GM18951 (cell line): ENCODE measurements at regions not wholly inside any gene's neighbourhood (a gene's known extent, or its start where the extent isn't known, plus 50 kb on each side); places are given as distances from the start of the nearest gene placed in this dataset.
"Not testable (repeated sequence)": the region's sequence is repeated elsewhere in the genome, so short reads cannot be mapped to it uniquely, and the experiment has no call there.

Experiments
- POLR2A ChIP-seq: IDR thresholded peaks from 4 replicates; pipeline ENCODE4 v1.6.1; 2011; ENCODE audit warnings: mild to moderate bottlenecking; ENCODE audit not compliant: insufficient read length, insufficient read depth; ENCODE audit errors: extremely low read depth
- in situ Hi-C: fragments of 300-500 bp; cut with MboI; formaldehyde crosslinking; loops from one replicate; pipeline ENCODE4 v1.12.0; 2022; ENCODE audit warnings: low sequenced_read_pairs, mixed read lengths, inconsistent platforms; ENCODE audit not compliant: unreplicated experiment

GRCh38 chr6:37078814-37079213 lies 73.4 kb downstream of the FGD2 start:
- in situ Hi-C loops: no loop called here
- no peak for TF ChIP-seq POLR2A

DNA sequence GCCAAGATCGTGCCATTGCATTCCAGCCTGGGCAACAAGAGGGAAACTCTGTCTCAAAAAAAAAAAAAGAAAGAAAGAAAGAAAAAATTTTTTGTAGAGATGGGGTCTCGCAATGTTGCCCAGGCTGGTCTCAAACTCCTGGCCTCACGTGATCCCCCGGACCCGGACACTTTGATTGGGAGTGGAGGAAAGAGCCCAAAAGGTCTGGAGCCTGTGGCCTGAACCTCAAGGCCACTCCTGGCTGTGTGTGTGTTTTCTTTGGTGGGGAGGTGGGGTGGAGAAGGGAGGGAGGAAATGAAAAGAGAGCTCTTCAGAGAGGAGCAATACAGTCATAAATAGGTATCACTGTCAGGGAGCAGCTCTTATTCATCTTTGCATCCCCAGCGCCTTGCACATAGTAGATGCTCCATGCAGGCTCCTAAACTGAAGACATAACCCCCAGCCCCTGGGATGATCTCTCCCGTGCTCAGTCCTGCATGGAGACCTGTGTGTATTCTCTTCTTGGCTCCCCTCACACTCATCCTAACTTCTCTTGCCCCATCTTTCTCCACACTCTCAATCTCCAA lies 75.7 kb downstream of the FGD2 start:
- in situ Hi-C loops: no loop called here
- no peak for TF ChIP-seq POLR2A

- no peak for TF ChIP-seq POLR2A
- in situ Hi-C loops: no loop called here
These were observed 77.1 kb downstream of the FGD2 start for GRCh38 chr6:37082390-37083130.

DNA sequence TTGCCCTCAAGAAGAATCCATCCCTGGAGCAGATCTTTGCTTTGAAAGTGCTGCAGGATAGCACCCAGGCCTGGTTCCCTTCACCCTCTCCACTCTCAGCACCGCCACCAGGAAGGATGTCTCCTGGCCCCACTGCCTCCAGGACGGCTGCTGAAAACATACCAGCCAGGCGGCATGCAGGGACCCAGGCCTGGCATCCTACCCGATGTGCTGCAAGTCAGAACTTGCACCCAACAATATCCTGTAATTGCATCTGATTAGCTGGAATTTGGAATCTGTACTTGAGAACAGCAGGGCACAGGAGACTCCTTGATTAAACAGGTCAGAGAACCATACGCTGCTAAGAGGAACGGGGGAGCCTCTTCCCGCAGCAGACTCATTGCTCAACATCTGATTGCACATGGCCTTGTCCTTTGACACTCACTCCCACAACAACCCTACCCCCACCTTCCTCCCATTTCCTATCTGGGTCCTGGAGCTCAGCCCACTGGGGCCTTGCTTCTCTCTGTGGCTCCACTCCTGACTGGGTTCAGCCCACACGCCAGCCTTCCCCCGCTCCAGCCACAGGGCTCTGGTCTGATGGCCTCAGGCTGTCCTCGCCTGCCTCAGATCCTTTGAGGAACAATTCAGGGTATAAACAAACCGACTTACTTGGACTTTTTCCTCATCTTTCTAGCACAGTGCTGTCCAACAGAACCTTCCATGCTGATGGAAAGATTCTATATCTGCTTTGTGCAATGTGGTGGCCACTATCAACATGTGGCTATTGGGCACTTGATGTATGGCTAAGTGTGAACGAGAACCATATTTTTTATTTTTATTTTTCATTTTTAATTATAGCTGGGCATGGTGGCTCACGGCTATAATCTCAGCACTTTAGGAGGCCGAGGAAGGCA lies 78.0 kb downstream of the FGD2 start:
- in situ Hi-C loops: no loop called here
- no peak for TF ChIP-seq POLR2A

DNA sequence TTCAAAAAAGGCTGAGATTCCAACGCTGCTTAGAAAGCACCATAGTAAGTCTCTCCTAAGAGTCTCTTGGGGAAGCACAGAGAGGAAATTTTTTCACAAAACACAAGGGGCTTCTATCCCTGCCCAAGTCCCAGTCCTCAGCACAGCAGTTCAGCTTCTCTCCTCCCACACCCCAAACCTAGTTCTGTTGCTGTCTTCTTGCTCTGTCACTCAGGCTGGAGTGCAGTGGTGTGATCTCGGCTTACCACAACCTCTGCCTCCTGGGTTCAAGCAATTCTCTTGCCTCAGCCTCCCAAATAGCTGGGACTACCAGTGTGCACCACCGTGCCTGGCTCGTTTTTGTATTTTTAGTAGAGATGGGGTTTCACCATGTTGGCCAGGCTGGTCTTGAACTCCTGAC lies 79.2 kb downstream of the FGD2 start:
- in situ Hi-C loops: not testable (repeated sequence)

DNA sequence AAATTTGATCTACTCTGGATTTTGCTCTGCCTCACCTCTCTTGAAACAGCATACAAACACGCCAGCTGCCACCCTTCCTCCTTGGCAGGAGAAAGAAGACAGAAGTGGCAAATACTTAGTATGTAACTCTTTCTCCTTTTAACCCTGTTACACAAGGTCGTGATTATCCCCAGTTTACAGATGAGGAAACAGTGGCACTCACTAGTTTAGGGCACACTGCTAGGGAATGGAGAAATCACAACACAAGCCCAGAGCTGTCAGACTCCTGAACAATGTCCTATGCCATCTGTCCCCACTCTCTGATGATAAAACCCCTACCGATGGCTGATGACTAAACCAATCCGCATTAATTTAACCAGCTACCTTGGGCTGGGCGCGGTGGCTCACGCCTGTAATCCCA lies 79.7 kb downstream of the FGD2 start:
- in situ Hi-C loops: no loop called here
- no peak for TF ChIP-seq POLR2A

GRCh38 chr6:37088897-37089296 lies 81.1 kb upstream of the PIM1 start:
- in situ Hi-C loops: no loop called here
- no peak for TF ChIP-seq POLR2A

- in situ Hi-C loops: no loop called here
- TF ChIP-seq POLR2A: no peak
These were observed 80.2 kb upstream of the PIM1 start for GRCh38 chr6:37089783-37090182.

DNA sequence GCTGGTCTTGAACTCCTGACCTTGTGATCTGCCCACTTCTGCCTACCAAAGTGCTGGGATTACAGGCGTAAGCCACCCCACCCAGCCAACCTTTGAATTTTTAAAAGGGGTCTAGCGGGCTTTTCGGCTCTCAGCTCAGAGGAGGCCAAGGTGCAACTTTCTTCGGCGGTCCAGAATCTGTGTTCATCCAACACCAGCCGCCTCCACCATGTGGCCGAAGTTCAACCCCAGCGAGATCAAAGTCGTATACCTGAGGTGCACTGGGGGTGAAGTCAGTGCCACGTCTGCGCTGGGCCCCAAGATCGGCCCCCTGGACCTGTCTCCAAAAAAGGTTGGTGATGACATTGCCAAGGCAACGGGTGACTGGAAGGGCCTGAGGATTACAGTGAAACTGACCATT lies 78.8 kb upstream of the PIM1 start:
- in situ Hi-C loops: not testable (repeated sequence)

- in situ Hi-C loops: not testable (repeated sequence)
These were observed 78.4 kb upstream of the PIM1 start for GRCh38 chr6:37091586-37091985.

- TF ChIP-seq POLR2A: no peak
- in situ Hi-C loops: no loop called here
These were observed 76.8 kb upstream of the PIM1 start for GRCh38 chr6:37092923-37093727.

DNA sequence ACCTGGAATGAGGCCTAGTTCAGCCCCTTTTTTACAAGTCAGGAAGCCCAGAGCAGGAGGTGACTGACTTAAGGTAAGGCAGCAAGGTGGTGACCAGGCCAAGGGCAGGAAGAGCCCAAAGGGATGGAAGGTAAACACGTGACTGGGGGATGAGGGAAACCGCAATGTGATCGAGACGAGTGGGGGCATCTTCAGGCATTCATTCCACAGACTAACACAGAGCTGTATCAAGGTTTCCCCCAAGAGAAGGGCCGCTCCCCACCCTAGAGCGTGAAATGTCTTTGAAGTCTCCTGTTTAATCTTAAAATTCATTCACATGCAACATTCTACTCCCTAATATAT lies 76.3 kb upstream of the PIM1 start:
- in situ Hi-C loops: no loop called here
- TF ChIP-seq POLR2A: no peak

DNA sequence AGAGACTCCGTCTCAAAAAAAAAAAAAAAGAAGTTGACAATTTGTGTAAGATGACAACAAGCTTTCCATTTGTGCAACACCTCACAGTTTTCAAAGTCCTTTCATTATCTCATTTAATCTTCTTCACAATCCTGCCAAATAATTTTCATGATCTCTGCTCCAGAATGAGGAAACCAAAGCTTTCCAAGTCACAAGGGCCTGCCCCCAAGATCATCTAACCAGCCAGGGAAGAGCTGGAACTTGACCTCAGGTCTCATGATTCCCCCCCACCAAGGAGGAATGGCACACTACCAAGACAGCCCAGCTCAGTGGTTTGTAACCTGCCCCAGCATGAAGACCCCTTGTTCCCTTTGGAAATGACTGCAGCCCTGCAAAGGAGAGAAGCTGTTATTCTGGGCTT lies 74.0 kb upstream of the PIM1 start:
- in situ Hi-C loops: no loop called here
- no peak for TF ChIP-seq POLR2A

GRCh38 chr6:37097335-37097734 lies 72.6 kb upstream of the PIM1 start:
- in situ Hi-C loops: no loop called here
- no peak for TF ChIP-seq POLR2A

GRCh38 chr6:37099442-37099841 lies 70.5 kb upstream of the PIM1 start:
- in situ Hi-C loops: no loop called here
- no peak for TF ChIP-seq POLR2A
